GM18870 (cell line): ENCODE measurements at regions not wholly inside any gene's neighbourhood (a gene's known extent, or its start where the extent isn't known, plus 50 kb on each side); places are given as distances from the start of the nearest gene placed in this dataset.

Source experiments
- ATAC-seq: cut with Tn5 transposase; IDR thresholded peaks from one replicate; pipeline ENCODE4 v1.9.1; 2021; ENCODE audit warnings: moderate library complexity; ENCODE audit not compliant: unreplicated experiment

DNA sequence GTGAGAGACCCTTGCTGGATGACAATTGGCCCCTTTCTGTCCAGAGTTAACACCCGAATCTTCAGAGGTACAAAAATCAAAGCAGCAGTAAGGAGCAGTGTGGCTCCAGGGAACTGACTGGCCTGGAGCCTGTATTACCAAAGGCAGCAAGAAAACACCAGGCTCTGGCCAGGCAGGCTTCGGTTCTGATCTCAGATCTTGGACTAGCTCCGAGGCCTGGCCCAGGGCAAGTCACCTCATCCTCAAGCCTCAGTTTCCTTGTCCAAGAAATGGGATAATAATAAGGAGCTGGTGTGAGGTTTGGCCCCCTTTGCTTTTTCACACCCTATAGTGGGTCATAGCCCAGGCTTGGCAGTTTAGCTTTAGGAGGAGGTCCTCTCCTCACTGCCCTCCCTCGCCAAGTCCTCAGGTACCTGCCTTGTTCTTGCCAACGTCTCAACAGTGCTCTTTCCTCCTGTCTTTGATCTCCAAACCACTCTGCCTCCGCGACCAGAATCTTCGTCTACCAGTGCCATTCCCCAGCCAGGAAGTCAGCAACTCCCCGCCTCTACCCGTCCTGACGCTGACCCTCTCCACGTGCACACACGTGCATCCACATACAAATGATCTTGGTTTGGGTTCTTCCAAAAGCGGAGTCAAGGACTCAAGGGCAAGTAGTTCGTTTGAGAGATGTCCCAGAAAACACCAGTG, 82.6 kb upstream of the TLE3 start:
- no peak for ATAC-seq

DNA sequence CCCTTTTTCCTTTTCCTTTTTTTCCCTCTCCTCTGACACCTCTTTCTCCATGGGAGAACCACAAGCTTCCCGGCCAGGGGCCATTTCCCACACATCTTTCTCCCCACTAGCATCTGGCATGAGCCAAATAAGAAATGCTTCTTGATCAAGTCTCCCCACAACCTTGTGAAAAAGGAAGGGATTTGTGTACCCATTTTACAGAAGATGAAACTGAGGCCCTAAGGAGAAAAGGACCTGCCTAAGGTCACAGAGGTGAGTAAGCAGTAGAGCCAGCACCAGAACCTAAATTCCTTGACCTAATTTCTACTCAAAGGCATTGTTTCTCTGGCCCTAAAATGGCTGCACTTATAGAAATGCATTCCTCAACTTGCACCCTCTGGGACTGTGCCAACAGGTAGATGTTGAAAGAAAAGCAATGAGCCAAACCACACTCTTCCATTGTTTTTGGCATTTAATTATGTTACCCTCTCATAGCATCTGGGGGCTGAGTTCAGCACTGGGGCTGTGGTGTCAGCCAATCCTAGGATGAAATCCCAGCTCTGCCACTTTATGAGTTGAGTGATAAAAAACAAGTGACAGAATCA, 81.7 kb upstream of the TLE3 start:
- ATAC-seq, result no peak

DNA sequence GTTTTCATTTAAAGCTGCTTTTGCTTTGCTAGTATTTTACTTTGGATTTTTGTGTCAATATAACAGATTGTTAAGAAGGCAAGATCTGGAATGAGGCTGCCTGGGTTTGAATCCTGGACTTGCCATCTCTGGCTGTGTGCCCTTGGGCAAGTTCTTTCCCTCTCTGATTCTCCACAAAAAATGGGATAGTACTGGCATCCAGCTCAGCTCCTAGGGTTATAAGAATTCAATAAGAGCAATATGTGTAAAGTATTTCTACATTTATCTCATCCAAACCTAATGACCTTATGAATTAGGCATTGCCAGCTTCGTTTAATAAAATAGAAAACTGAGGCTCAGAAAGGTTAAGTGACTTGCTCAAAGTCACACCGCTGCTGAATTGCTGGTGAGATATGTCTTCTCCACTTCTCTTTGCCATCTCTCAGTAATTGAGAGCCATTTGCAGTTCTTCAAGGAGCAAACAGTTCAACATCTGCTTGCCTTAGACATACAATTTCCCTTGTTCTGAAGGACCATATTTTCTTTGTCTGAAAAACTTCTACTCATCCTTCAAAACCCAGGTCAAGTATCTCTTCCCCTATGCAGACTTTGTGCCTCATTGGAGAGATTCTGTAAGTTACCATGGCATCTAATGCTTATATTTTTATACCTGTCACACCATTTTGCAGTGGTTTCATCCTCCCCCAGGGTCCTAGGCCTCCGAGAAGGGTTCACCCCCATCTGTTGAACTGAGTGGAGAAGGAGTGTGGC, 80.8 kb upstream of the TLE3 start:
- no peak for ATAC-seq

DNA sequence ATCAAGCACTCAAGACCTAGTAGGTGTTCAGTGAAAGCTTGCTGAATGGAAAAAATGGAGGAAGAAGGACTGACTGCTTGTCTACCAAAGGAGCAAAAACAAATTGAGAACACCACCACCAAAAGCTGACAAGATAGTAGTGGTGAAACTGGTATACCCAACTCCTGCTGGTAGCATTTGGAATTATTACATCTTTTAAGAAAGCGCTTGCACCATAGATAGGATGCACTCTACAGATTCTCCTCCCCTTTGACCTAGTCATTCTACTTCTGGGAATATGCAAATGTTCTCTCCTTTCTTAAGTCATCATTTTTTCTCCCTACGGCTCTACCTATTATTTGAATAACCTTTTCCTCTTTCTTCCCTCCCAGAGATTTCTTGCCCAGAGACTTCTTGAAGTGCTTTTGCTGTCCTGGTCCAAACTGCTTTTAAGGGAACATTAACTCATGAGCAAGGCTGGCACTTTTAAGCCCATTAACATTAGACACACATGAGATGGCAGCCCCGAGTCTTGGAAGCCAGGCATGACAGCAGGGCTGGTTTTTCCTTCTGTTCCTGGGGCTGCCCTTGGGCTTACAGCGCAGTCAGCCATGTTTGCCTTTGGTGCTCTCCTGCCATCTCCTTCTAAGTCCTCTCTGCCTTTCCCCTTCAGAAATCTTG, 75.0 kb upstream of the TLE3 start:
- ATAC-seq, result no peak

DNA sequence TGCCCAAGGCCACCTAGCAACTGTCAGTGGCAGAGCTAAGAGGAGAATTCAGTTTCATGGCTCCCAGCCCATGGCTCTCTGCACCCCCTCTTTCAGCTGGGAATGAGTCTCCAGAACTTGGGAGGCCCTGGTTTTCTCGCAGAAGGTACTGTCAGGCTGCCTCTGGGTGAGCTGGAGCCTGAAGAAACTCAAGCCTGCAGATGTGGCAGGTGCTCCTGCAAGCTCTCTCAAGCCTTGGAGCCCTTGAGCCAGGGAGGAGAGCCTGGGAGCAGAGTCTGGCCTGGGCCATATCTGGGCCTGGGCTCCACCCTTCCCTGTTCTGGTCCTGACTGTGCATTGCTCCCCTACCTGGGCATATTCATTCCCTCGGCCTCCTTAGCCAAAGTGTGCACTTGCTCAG, 74.4 kb upstream of the TLE3 start:
- no peak for ATAC-seq

DNA sequence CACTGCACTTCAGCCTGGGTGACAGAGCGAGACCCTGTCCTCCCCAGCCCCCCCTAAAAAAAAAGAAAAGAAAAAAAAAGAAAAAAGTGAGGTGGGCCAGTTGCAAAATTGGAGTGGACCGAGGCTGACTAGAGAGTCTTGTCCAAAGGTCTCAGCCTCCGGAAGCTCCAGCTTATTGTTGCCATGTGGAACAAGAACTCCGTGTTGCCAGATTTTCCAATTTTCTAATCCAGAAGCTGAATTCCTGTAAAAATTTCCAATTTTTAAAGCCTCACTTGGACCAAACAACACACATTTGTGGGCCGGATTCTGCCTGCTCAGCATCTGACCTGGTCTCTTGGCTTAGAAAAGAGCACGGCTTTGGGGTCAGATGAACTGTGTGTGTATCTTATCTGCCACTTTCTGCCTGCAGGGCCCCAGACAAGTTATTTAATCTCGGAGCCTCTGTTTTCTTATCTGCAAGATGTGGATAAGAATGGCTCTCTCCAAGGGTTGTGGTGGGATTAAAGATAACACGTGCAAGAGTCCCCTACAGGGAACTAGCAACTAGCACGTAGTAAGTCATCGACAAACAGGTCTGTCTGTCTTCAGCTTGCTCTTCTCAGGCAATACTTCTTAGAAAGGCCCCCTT, 73.7 kb upstream of the TLE3 start:
- ATAC-seq, result no peak

DNA sequence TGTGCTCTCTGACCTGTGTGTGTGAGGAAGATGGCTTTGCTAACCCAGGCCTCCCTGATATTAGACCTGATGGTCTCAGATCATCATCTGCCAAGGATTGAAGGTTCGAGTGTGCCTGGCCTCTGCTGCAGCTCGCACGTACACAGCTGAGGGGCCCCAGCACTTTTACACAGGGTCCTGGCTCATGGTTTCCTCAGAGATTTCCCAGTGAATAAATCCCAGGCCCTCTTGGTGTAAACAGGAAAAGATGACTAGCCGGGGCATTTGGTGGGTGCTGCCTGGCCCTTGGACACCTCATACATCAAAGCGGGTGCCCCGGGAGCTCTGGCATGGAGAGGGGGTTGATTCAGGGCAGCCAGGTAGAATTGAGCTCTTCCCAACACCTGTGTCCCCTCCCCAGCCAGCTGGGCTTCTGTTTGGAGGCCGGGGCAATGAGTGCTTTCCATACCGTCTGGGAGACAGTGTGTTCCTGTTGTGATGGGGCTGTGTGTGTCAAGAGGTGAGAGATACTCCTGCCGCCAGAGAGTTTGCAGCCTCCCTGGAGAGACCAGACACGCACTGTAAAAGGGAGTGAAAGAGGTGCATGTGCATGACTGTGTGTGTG, 72.5 kb upstream of the TLE3 start:
- ATAC-seq, result no peak

DNA sequence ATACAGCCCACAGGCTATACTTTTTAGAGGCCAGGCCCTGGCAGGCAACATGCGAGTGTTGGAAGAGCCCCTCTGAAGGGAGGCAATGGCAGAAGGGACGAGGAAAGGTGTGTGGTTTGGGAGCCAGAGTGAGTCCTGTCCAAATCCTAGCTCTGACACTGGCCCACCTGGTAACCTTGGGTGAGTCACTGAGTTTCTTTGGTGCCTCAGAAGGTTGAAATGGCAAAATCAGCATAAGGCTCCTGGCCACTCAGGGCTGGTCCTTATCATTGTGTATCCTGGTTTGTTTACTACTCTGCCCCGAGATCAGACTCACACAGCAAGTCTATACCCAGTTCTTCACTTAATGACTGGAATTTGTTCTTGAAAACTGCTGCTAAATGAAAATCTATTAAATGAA, 71.4 kb upstream of the TLE3 start:
- no peak for ATAC-seq

DNA sequence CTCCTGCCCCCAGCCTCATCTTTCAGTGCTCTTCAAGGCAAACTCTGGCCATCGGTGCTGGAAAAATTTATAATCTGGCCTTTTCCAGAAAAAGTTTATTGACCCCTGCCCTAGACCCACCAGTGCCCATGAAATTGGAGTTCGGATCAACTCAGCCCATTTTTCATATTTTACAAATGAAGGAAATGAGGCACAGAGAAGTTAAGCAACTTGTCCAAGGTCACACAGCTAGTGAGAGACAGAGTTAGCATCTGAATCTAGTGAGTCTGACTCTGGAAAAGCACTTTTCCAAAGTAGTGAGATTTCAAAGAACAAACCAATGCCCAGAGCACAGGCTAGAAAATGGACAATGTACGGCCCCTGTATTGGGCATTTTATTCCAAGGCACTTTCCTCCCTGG, 69.4 kb upstream of the TLE3 start:
- no peak for ATAC-seq

DNA sequence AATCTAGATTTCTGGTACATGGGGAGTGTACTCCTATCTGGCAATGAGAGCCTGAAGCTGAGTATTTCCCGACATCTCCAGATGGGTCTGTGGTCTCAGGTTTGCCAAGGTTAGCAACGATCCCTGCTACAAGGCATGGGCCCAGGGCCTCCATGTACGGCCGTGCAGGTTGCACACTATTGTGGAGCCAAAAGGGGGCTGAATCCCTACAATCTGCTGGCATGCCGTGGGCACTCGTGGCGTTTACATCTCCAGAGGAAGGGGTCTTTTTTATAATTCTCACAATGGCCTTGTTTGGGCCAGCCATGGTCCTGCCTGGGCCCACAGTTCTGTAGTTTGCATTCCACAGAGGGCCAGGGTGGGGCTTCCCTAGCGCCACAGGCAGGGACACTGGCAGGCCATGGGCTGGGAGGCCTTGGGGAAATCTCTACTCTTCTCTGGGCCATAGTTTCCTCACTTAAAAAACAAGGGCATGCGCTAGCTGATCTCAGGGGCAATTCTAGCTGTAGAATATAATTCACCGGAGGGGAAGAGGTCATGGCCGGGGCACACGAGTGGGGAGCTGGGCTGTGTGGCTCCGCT, 68.9 kb upstream of the TLE3 start:
- ATAC-seq, result no peak

DNA sequence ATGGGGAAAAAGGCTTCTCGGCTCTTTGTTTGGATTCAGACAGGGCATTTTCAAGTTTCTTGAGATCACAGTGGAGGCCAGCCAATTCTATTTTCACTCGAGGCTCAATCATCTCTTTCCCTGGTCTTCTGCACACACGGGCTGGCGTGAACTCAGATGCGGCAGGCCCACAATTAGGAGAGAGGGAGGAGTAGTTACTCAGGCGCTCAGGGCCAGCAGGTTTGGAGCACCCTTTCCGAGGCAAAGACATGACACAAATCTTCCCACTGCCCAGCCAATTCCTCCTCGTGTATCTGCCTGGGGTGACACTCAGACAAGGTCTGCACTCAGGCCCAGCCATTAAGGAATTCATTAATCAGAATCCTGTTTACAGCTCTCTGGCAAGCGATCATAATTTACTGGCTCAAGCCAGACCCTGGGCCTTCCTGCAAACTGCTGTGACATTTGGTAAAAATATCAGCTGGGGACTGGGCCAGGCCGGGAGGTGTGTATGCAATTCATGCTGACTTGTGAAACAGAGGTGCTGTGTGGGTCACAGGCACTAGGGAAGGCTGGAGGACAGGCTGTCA, 68.1 kb upstream of the TLE3 start:
- ATAC-seq, result no peak

DNA sequence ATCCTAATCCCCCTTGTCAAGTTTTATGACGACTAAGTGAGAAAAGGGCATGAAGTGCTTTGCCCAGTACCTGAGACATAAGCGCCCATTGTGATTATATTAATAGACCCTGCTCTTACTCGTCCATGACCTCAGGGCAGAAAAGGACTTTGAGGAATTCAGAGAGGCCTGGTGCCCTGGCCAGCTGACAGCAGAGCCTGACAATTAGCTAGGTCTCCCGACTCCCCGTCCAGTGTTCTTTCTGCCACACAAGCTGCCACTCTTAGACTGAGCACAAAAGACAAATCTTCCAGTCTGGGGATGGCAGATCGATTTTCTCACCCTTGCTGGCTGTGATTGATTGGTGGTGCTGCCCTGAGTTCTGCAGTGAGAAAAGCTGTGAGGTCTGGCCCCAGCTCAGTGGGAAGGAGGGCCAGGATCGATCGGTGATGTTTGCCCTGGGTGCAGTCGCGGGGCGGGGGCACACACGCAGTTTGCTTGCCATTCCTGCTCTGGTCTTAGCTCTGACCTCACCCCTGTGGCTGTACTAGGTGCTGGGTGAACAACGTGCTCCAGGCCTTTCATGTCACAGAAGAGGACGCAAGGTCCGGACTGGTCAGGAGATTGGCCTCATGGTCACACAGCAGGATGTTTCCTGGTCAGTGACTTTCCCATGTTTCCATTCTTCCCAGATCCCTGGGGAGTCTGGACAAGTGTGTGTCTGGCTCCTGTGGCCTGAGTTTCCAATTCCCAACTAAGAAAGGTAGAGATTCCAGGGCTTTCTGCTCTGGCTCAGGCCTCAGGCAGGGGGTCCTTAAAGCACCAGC, 67.4 kb upstream of the TLE3 start:
- no peak for ATAC-seq

DNA sequence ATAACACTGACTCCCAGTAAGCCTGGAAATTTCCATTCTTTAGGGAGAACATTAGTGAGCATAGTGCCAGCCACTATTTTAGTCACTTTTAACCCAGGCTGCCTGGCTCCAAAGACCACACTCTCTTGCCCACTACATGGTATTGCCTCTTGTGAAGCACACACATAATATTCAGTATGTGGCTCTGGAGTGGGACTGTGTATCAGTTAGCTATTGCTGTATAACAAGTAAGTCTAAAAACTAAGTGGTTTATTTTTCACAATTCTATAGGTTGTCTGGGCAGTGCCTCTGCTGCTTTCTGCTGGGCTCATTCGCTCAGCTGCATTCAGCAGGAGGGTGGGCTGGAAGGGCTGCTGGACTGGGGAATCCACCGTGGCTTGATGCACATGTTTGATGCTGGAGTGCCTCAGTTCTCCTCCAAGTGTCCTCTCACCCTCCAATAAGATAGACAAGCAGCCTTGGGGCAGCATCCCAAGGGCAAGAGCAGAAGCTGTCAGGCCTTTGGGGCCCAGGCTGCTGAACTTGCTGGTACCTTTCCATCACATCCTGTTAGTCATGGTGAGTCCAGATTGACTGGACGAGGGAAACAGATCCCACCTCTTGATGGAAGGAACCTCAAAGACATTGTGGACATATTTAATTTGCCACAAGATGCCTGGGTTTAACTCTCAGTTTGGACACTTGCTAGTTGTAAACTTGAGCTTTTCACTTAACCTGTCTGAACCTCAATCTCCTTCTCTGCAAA, 66.6 kb upstream of the TLE3 start:
- ATAC-seq, result no peak

DNA sequence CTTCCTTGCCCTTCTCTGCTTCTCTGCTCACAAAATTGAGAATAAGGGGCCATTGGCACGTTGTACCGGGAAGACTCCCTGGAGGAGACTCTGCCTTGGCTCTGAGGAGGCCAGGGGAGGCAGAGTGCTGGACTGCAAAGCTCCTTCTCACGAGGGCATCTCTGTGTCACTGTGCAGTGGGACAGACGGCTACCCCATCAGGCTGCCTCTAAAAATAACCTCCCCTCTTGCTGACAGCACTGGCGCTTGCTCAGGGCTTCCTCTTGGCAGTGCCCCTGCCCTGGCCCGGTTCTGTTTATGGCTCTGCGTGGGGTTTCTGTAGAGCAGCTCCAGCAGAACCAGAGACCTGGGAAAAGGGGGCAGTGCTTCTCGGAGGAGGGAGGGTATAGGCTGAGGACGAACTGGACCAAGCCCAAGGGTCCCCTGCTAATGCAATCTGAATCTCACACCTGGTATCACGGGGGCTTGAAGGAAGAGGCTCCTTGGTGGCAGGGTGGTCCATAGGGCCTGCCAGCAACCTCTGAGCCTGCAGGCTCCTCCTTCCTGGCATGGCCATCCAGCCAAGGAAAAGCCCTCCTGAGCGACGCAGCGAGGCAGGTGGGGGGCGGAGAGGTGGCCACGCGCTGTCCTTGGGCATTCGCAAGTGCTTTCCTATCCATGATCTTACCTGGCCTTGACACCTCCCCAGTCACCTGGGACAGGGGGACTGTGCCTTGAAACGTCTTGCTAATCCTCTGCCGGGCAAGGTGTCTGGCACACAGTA, 63.3 kb upstream of the TLE3 start:
- no peak for ATAC-seq

DNA sequence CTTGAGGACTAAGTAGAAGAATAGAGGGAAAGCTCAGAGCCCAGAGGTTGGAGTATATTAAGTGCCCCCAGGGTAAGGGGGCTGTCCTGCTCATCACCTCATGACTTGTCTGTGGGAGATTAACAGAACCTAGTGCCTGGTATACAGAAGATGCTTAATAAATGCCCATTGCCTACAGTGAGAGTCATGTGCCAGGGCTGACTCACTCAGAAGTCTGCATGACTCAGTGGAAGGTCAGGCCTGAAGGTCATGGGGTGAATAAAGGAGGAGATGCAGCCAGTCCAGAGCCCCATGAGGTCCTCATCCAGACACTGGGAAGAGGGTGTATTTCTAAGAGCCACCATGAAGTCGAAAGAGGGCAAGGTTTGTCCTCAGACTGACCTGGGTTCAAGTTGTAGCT, 62.5 kb upstream of the TLE3 start:
- ATAC-seq, result no peak

DNA sequence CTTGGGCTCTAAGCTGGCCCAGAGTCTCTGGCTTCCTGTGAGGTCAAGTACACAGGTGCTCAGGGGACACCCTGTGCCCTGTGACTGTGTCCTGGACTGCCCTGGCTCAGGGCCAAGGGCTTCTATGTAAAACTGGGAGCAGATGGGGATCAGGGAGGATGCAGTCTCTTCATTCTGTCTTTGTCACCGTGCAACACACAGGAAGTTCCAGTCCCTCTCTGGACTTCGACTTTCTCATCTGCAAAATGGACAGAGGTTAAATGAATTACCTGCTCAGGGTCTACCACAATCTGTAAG, 61.9 kb upstream of the TLE3 start:
- ATAC-seq, result no peak

DNA sequence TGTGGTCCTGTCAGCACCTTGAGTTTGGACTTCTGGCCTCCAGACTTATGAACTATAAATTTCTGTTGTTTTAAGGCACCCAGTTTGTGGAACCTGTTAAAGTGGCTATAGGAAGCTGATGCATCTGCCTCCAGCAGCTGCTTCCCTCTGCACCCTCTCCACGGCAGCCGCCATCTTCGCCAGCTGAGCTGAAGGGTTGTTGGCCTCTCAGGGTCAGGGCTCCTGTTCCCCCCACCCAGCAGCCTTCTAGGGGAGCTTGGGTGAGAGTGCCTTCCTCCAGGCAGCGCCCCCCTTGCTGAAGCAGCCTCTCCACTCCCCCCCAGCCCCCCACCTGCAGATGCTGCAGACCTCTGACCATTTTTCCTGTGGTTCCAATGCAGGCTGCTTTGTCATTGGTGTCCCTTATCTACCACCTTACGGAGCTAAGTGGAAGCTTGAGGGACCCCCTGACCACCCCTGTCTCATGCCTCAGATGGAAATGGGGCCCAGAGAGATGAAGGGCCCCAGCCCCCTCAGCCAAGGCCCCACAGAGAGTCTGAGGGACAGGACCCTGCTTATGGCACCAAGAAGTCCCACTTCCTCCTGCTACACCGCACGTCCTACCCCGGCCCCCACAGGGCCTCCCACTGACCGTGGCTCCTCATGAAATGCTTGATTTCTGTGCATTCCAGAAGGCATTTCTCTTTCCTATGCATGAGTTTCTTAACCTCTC, 61.4 kb upstream of the TLE3 start:
- no peak for ATAC-seq
